Neural cell (in vitro differentiated cells): ENCODE measurements at regions not wholly inside any gene's neighbourhood (a gene's known extent, or its start where the extent isn't known, plus 50 kb on each side); places are given as distances from the start of the nearest gene placed in this dataset.

Source experiments
- EP300 ChIP-seq: fragments of 450-650 bp; conservative IDR thresholded peaks from 2 replicates; pipeline ENCODE4 v1.6.1; 2014; ENCODE audit warnings: antibody characterized with exemption, mild to moderate bottlenecking, moderate library complexity; ENCODE audit not compliant: poor library complexity, severe bottlenecking
- EZH2 ChIP-seq: fragments of 200-600, 300-800 bp; shearing (Covaris generic), sonication (generic); IDR thresholded peaks from 2 replicates; pipeline ENCODE4 v1.6.1; 2014; ENCODE audit warnings: antibody characterized with exemption, low read length, borderline replicate concordance, mild to moderate bottlenecking; ENCODE audit not compliant: insufficient read depth, poor library complexity, severe bottlenecking
- POLR2AphosphoS5 ChIP-seq: IDR thresholded peaks from 2 replicates; pipeline ENCODE4 v1.6.1; 2012
- RAD21 ChIP-seq: fragments of 450-650 bp; conservative IDR thresholded peaks from 2 replicates; pipeline ENCODE4 v1.6.1; 2014; ENCODE audit warnings: antibody characterized with exemption, mild to moderate bottlenecking, moderate library complexity
- TAF1 ChIP-seq: IDR thresholded peaks from 2 replicates; pipeline ENCODE4 v1.6.1; 2012; ENCODE audit warnings: low read depth
- TF ChIP-seq, protein P1 (sequence below): fragments of 450-650 bp; IDR thresholded peaks from 2 replicates; pipeline ENCODE4 v1.5.1; 2014; ENCODE audit warnings: antibody characterized with exemption, mild to moderate bottlenecking, moderate library complexity; ENCODE audit not compliant: poor library complexity, severe bottlenecking
- TF ChIP-seq, protein P2 (sequence below): IDR thresholded peaks from 2 replicates; pipeline ENCODE4 v1.6.1; 2012; ENCODE audit warnings: borderline replicate concordance

DNA sequence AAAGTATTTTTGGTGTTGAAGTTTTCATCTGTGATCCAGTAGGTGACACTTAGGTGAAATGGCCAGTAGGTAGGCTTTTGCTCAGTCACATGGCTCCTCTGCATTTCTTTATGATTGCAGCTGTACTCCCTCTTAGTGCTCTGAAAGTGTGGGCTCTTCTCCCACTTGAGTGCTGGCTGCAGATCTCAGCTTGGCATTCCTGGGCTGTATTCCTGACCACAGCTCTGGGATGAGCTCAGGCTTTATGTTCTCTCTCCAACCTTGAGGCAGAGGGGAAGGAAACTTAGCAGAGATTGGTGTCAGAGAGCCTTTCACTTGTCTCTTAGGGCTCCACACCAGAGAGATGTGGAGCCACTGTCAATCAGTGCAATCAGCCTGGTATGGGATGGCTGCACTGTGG, 254.3 kb downstream of the NDFIP2 start:
- TF ChIP-seq, protein P1, sequence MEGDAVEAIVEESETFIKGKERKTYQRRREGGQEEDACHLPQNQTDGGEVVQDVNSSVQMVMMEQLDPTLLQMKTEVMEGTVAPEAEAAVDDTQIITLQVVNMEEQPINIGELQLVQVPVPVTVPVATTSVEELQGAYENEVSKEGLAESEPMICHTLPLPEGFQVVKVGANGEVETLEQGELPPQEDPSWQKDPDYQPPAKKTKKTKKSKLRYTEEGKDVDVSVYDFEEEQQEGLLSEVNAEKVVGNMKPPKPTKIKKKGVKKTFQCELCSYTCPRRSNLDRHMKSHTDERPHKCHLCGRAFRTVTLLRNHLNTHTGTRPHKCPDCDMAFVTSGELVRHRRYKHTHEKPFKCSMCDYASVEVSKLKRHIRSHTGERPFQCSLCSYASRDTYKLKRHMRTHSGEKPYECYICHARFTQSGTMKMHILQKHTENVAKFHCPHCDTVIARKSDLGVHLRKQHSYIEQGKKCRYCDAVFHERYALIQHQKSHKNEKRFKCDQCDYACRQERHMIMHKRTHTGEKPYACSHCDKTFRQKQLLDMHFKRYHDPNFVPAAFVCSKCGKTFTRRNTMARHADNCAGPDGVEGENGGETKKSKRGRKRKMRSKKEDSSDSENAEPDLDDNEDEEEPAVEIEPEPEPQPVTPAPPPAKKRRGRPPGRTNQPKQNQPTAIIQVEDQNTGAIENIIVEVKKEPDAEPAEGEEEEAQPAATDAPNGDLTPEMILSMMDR = no peak
- TF ChIP-seq TAF1 = no peak
- TF ChIP-seq, protein P2, sequence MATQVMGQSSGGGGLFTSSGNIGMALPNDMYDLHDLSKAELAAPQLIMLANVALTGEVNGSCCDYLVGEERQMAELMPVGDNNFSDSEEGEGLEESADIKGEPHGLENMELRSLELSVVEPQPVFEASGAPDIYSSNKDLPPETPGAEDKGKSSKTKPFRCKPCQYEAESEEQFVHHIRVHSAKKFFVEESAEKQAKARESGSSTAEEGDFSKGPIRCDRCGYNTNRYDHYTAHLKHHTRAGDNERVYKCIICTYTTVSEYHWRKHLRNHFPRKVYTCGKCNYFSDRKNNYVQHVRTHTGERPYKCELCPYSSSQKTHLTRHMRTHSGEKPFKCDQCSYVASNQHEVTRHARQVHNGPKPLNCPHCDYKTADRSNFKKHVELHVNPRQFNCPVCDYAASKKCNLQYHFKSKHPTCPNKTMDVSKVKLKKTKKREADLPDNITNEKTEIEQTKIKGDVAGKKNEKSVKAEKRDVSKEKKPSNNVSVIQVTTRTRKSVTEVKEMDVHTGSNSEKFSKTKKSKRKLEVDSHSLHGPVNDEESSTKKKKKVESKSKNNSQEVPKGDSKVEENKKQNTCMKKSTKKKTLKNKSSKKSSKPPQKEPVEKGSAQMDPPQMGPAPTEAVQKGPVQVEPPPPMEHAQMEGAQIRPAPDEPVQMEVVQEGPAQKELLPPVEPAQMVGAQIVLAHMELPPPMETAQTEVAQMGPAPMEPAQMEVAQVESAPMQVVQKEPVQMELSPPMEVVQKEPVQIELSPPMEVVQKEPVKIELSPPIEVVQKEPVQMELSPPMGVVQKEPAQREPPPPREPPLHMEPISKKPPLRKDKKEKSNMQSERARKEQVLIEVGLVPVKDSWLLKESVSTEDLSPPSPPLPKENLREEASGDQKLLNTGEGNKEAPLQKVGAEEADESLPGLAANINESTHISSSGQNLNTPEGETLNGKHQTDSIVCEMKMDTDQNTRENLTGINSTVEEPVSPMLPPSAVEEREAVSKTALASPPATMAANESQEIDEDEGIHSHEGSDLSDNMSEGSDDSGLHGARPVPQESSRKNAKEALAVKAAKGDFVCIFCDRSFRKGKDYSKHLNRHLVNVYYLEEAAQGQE = no peak
- no peak for TF ChIP-seq RAD21
- TF ChIP-seq EZH2 = no peak
- no peak for TF ChIP-seq POLR2AphosphoS5
- no peak for TF ChIP-seq EP300
